ENCODE measurements at regions not wholly inside any gene's neighbourhood (a gene's known extent, or its start where the extent isn't known, plus 50 kb on each side); places are given as distances from the start of the nearest gene placed in this dataset.

DNA sequence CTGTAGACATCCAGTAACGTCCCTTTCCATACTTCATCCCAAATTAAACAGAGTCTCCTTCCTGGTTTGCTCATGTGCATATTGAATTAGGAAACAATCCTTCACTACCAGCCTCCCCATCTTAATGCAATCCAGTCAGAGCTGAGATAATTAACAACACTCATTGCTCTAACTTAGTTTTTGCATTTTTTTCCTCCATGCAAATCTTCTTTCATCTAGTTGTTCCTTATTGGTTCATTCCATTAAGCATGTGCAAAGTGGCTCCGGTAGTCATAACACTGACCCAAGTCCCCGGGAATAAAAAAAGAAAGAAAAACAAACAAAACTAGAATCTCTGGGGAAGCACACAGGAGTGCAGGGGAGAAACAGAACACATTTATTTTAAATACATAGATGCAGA lies 1176.1 kb downstream of the GATA3 start:
- Histone ChIP-seq H3K36me3 (ENCODE audit: control insufficient read depth in 2 of 2, insufficient read depth in 2 of 2, low read length in 1 of 2) (no peaks in the 10 kb centered on the region), H4K20me1 (ENCODE audit: control insufficient read depth, insufficient read depth) (no peaks in the 10 kb centered on the region), H3K4me3 (no peak overlapping the region), H3K27ac (ENCODE audit: control insufficient read depth, insufficient read depth) (no peak overlapping the region), H3K9ac (ENCODE audit: control insufficient read depth, insufficient read depth, low read length) (no peak overlapping the region), H2AFZ (ENCODE audit: control insufficient read depth, low read depth, low read length) (no peak overlapping the region), H3K9me3 (replicated peaks; ENCODE audit: control insufficient read depth, insufficient read depth, low read length) (no peaks in the 10 kb centered on the region), H3K79me2 (ENCODE audit: control insufficient read depth, insufficient read depth, low read length) (no peaks in the 10 kb centered on the region), H3K27me3 (replicated peaks in 1 of 2; ENCODE audit: control insufficient read depth in 2 of 2, insufficient read depth in 2 of 2, low read length in 1 of 2) (no peaks in the 10 kb centered on the region; a peak in 1 of 4 replicates), H3K4me2 (ENCODE audit: control insufficient read depth, insufficient read depth) (no peak overlapping the region), H3K4me1 (ENCODE audit: control insufficient read depth, insufficient read depth, low read length) (no peaks in the 10 kb centered on the region)
- BruUV-seq (replicated peaks), result no TSS peak
- intact Hi-C loops (cut with micrococcal nuclease; ENCODE audit: unreplicated experiment) (no loop called here), in situ Hi-C loops (cut with MboI) (no loop called here)
- ChIA-PET POLR2A (no interaction called here), CTCF (interaction anchor here (0.6 kb wide), 1 partner anchor 48 kb away, joined by 3 read pairs; no protein-coding TSS in a partner anchor), RAD21 (ENCODE audit: unreplicated experiment) (no interaction called here), SMC1A (ENCODE audit: uncharacterized antibody, unreplicated experiment) (no interaction called here)
- DNase-seq (ENCODE audit: low read depth, low spot score), result no peak
- 56% methylated on average over 3 of the region's 3 CpGs for WGBS (ENCODE audit: insufficient coverage, insufficient replicate concordance, low lambda C conversion rate, missing lambda C conversion rate)
- no peak for TF ChIP-seq SUZ12 (IDR thresholded peaks at IDR 0.05; ENCODE audit: unreplicated experiment)
- no peak for TF ChIP-seq RCOR1 (conservative IDR thresholded peaks at IDR 0.05; ENCODE audit: low read depth, low read length)
- TF ChIP-seq, protein P1, sequence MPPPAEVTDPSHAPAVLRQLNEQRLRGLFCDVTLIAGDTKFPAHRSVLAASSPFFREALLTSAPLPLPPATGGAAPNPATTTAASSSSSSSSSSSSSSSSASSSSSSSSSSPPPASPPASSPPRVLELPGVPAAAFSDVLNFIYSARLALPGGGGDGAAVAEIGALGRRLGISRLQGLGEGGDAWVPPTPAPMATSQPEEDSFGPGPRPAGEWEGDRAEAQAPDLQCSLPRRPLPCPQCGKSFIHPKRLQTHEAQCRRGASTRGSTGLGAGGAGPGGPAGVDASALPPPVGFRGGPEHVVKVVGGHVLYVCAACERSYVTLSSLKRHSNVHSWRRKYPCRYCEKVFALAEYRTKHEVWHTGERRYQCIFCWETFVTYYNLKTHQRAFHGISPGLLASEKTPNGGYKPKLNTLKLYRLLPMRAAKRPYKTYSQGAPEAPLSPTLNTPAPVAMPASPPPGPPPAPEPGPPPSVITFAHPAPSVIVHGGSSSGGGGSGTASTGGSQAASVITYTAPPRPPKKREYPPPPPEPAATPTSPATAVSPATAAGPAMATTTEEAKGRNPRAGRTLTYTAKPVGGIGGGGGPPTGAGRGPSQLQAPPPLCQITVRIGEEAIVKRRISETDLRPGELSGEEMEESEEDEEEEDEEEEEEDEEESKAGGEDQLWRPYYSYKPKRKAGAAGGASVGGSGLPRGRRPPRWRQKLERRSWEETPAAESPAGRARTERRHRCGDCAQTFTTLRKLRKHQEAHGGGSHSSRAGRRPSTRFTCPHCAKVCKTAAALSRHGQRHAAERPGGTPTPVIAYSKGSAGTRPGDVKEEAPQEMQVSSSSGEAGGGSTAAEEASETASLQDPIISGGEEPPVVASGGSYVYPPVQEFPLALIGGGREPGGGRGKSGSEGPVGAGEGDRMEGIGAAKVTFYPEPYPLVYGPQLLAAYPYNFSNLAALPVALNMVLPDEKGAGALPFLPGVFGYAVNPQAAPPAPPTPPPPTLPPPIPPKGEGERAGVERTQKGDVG (CRISPR knock-in tag; IDR thresholded peaks at IDR 0.05), result no peak
- TF ChIP-seq ESRRA (IDR thresholded peaks at IDR 0.05; ENCODE audit: low read length), result no peak
- TF ChIP-seq, protein P2, sequence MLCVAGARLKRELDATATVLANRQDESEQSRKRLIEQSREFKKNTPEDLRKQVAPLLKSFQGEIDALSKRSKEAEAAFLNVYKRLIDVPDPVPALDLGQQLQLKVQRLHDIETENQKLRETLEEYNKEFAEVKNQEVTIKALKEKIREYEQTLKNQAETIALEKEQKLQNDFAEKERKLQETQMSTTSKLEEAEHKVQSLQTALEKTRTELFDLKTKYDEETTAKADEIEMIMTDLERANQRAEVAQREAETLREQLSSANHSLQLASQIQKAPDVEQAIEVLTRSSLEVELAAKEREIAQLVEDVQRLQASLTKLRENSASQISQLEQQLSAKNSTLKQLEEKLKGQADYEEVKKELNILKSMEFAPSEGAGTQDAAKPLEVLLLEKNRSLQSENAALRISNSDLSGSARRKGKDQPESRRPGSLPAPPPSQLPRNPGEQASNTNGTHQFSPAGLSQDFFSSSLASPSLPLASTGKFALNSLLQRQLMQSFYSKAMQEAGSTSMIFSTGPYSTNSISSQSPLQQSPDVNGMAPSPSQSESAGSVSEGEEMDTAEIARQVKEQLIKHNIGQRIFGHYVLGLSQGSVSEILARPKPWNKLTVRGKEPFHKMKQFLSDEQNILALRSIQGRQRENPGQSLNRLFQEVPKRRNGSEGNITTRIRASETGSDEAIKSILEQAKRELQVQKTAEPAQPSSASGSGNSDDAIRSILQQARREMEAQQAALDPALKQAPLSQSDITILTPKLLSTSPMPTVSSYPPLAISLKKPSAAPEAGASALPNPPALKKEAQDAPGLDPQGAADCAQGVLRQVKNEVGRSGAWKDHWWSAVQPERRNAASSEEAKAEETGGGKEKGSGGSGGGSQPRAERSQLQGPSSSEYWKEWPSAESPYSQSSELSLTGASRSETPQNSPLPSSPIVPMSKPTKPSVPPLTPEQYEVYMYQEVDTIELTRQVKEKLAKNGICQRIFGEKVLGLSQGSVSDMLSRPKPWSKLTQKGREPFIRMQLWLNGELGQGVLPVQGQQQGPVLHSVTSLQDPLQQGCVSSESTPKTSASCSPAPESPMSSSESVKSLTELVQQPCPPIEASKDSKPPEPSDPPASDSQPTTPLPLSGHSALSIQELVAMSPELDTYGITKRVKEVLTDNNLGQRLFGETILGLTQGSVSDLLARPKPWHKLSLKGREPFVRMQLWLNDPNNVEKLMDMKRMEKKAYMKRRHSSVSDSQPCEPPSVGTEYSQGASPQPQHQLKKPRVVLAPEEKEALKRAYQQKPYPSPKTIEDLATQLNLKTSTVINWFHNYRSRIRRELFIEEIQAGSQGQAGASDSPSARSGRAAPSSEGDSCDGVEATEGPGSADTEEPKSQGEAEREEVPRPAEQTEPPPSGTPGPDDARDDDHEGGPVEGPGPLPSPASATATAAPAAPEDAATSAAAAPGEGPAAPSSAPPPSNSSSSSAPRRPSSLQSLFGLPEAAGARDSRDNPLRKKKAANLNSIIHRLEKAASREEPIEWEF (IDR thresholded peaks at IDR 0.05; ENCODE audit: insufficient replicate concordance, low read depth, low read length), result no peak
- no peak for TF ChIP-seq BRCA1 (IDR thresholded peaks at IDR 0.05; ENCODE audit: low read depth, low read length)
- TF ChIP-seq EP300 (IDR thresholded peaks at IDR 0.05; ENCODE audit: borderline replicate concordance in 1 of 2, control insufficient read depth in 1 of 2, low read depth in 2 of 2, low read length in 2 of 2), result no peak
- TF ChIP-seq SIX5 (IDR thresholded peaks at IDR 0.05; ENCODE audit: low read depth, low read length, severe bottlenecking), result no peak
- no peak for FAIRE-seq
- ATAC-seq, result no peak
